ENCODE measurements at regions not wholly inside any gene's neighbourhood (a gene's known extent, or its start where the extent isn't known, plus 50 kb on each side); places are given as distances from the start of the nearest gene placed in this dataset.
A peak's percentile ranks its signal among the peaks of the same experiment; 100 is the strongest.

DNA sequence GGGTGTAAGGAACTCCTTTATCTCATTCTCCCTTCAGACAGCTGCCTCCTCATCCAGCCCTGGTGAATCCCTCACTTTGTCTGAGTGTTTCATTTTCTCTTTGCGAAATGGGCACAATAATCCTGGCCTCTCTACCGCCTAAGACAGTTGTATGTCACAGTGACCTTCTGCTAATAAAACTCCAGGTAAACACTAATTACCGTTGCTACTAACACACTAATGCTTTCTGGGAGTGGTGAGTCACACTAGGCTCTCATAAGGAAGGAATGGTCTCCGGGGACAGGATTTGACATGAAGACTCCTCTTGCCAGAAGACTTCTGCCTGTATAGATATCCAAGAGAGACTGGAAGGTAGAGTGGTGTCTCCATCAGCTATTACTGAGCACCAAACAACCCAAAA lies 71.7 kb upstream of the SNRK start:
- peak; percentile 59 for DNase-seq (ENCODE audit: low spot score)
- no peaks in the 10 kb centered on the region for H3K36me3 ChIP-seq (replicated peaks; ENCODE audit: insufficient read depth, low read depth)
- H2AFZ ChIP-seq = no peak overlapping the region
- H3K9me2 ChIP-seq (replicated peaks; ENCODE audit: insufficient read depth) = no peaks in the 10 kb centered on the region
- H3K4me2 ChIP-seq = peak overlapping the region; percentile 1
- peak overlapping the region; percentile 31 for H3K27ac ChIP-seq
- WGBS (ENCODE audit: low lambda C conversion rate, missing lambda C conversion rate) = 58% methylated on average over 4 of the region's 4 CpGs
- no peaks in the 10 kb centered on the region for H3K79me2 ChIP-seq
- H3K9me3 ChIP-seq (ENCODE audit: low read depth) = no peaks in the 10 kb centered on the region
- H3K4me1 ChIP-seq (ENCODE audit: insufficient read depth) = no peaks in the 10 kb centered on the region
- H4K20me1 ChIP-seq (ENCODE audit: insufficient read depth, poor library complexity, severe bottlenecking) = no peaks in the 10 kb centered on the region
- H3K27me3 ChIP-seq = no peaks in the 10 kb centered on the region
- TF ChIP-seq EZH2phosphoT487 (IDR thresholded peaks at IDR 0.05; ENCODE audit: low read depth, severe bottlenecking, unreplicated experiment) (no peak), CTCF (IDR thresholded peaks at IDR 0.05; ENCODE audit: poor library complexity) (no peak), EZH2 (IDR thresholded peaks at IDR 0.05; ENCODE audit: borderline replicate concordance) (no peak)
- no peak overlapping the region for H3K4me3 ChIP-seq

GRCh38 chr3:43213631-43214030 lies 72.7 kb upstream of the SNRK start:
- Histone ChIP-seq H3K4me3 (no peak overlapping the region), H3K36me3 (replicated peaks; ENCODE audit: insufficient read depth, low read depth) (no peaks in the 10 kb centered on the region), H3K27ac (peak overlapping the region; percentile 66), H4K20me1 (ENCODE audit: insufficient read depth, poor library complexity, severe bottlenecking) (no peaks in the 10 kb centered on the region), H3K79me2 (no peaks in the 10 kb centered on the region), H3K4me2 (no peak overlapping the region), H3K4me1 (ENCODE audit: insufficient read depth) (no peaks in the 10 kb centered on the region), H3K9me3 (ENCODE audit: low read depth) (no peaks in the 10 kb centered on the region), H2AFZ (no peak overlapping the region), H3K9me2 (replicated peaks; ENCODE audit: insufficient read depth) (no peaks in the 10 kb centered on the region), H3K27me3 (no peaks in the 10 kb centered on the region)
- 77% methylated on average over 1 of the region's 1 CpG for WGBS (ENCODE audit: low lambda C conversion rate, missing lambda C conversion rate)
- DNase-seq (ENCODE audit: low spot score) = peak; percentile 42
- no peak for TF ChIP-seq EZH2 (IDR thresholded peaks at IDR 0.05; ENCODE audit: borderline replicate concordance)
- no peak for TF ChIP-seq CTCF (IDR thresholded peaks at IDR 0.05; ENCODE audit: poor library complexity)
- TF ChIP-seq EZH2phosphoT487 (IDR thresholded peaks at IDR 0.05; ENCODE audit: low read depth, severe bottlenecking, unreplicated experiment) = no peak

DNA sequence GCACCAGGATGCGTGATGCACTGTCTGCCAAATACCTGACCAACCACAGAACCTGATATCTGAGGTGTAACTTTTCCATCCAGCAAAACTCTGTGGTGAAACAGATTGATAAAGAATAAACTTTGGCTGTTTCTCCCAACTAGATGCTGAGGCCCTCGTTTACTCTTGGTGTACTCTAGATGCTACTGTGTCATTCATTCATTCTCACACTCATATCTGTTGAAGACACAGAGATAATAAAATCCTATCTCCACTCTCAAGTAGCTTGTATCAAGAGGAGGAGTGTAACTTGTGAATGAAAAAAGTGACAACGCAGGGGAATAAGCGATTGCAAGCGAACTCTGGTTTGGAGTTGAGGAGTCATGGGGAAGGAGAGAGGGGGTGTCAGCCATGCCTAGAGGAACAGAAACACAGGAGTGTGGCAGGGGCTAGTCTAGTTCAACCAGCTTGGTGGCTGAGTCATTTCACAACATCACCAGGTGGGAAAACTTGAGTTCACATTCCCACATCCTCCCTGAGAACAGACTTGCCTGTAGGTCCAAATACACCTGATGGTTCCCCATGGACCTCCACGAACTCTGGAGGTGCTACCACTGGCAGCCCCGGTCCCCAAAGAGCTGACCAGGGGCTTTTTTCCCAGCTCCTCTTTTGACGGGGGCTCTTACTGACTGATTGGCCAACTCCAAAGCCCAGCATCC lies 73.3 kb upstream of the SNRK start:
- TF ChIP-seq CTCF (IDR thresholded peaks at IDR 0.05; ENCODE audit: poor library complexity) = no peak
- TF ChIP-seq EZH2 (IDR thresholded peaks at IDR 0.05; ENCODE audit: borderline replicate concordance) = no peak
- TF ChIP-seq EZH2phosphoT487 (IDR thresholded peaks at IDR 0.05; ENCODE audit: low read depth, severe bottlenecking, unreplicated experiment) = no peak
- H3K4me2 ChIP-seq = no peak overlapping the region
- no peaks in the 10 kb centered on the region for H4K20me1 ChIP-seq (ENCODE audit: insufficient read depth, poor library complexity, severe bottlenecking)
- no peaks in the 10 kb centered on the region for H3K27me3 ChIP-seq
- no peaks in the 10 kb centered on the region for H3K4me1 ChIP-seq (ENCODE audit: insufficient read depth)
- no peaks in the 10 kb centered on the region for H3K36me3 ChIP-seq (replicated peaks; ENCODE audit: insufficient read depth, low read depth)
- WGBS (ENCODE audit: low lambda C conversion rate, missing lambda C conversion rate) = 86% methylated on average over 8 of the region's 8 CpGs
- no peaks in the 10 kb centered on the region for H3K79me2 ChIP-seq
- no peak for DNase-seq (ENCODE audit: low spot score)
- H3K9me3 ChIP-seq (ENCODE audit: low read depth) = no peaks in the 10 kb centered on the region
- H3K4me3 ChIP-seq = no peak overlapping the region
- H2AFZ ChIP-seq = no peak overlapping the region
- H3K9me2 ChIP-seq (replicated peaks; ENCODE audit: insufficient read depth) = no peaks in the 10 kb centered on the region
- H3K27ac ChIP-seq = peak overlapping the region; percentile 66

Measured in hepatocyte (in vitro differentiated cells).